ENCODE measurements at regions not wholly inside any gene's neighbourhood (a gene's known extent, or its start where the extent isn't known, plus 50 kb on each side); places are given as distances from the start of the nearest gene placed in this dataset.
A peak's percentile ranks its signal among the peaks of the same experiment; 100 is the strongest.

DNA sequence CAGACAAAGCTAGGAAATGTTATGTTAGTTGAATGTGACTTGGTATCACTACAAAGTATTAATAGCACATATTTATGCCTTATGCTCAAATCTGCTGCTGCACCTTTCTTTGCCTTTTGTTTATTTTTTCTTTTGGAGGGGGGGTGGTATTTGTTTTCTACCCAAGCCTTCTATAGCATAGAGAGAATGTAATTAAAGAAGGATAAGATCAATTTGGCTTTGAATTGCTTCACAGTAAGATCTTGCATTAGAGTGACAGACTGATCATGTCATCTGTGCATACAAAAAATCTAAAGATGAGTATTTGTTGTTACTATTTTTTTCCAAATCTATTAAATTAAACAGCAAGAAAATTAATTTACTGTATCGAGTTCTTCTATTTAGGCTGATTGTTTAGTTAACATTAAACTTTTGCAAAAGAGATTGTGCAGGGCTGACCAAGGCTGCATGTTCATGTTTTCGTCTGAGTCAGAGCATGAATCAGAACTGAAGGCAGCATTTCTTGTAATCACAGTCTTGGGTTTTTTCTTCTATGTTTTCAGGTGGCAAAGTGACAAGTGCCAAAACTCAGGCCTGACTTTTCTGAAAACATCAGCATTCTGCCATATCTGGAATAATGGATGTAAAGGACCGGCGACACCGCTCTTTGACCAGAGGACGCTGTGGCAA, 1007.1 kb upstream of the WWC1 start:
- H2AFZ ChIP-seq: no peak overlapping the region
- H3K4me2 ChIP-seq (ENCODE audit: unreplicated experiment): no peak overlapping the region
- no peak overlapping the region for H3K4me3 ChIP-seq
- no peaks in the 10 kb centered on the region for H3K9me2 ChIP-seq (ENCODE audit: insufficient read depth)
- H3K4me1 ChIP-seq (ENCODE audit: insufficient read depth): no peaks in the 10 kb centered on the region
- H3K27me3 ChIP-seq (replicated peaks; ENCODE audit: insufficient read depth): 0 out of 2 replicates have a peak, but pooled peaks cover 9% of the 10 kb centered on the region
- no peaks in the 10 kb centered on the region for H4K20me1 ChIP-seq (ENCODE audit: insufficient read depth)
- no peak for TF ChIP-seq EZH2phosphoT487 (IDR thresholded peaks at IDR 0.05; ENCODE audit: insufficient read depth, low read depth)
- no peak for TF ChIP-seq EZH2 (IDR thresholded peaks at IDR 0.05; ENCODE audit: insufficient read depth, poor library complexity, severe bottlenecking)
- no peaks in the 10 kb centered on the region for H3K36me3 ChIP-seq (ENCODE audit: low read depth)
- 74% methylated on average over 6 of the region's 6 CpGs for WGBS, 2 experiments (ENCODE audit: low coverage in 1 of 2, low lambda C conversion rate in 2 of 2, missing lambda C conversion rate in 2 of 2)
- no peaks in the 10 kb centered on the region for H3K79me2 ChIP-seq (ENCODE audit: insufficient read depth)
- H3K9me3 ChIP-seq (ENCODE audit: low read depth): no peaks in the 10 kb centered on the region
- H3K9ac ChIP-seq: no peak overlapping the region
- no peak overlapping the region for H3K27ac ChIP-seq
- in situ Hi-C loops (cut with MboI): no loop called here
- no peaks in the 10 kb centered on the region for H3F3A ChIP-seq (ENCODE audit: insufficient read depth)
- DNase-seq: peak; percentile 38

DNA sequence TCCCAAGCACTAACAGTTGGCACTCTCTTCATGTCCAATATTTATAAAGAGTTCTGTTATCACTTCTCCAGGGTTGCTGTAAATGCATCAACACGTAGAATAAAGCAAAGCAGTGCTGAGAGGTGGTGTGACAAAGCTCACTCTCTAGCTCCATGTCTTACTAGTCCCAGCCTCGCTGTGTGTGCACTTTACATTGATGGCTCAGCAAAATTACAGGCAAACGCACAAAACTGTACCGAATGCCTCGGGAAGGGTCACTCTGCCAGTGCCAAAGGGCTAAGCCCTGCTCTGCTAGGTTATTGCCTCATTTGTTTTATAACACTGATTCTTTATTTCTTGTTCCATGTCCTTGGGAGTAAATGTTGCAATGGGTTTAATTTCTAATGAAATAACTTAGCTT, 1005.9 kb upstream of the WWC1 start:
- H3K4me3 ChIP-seq: no peak overlapping the region
- H2AFZ ChIP-seq: no peak overlapping the region
- no peaks in the 10 kb centered on the region for H3K79me2 ChIP-seq (ENCODE audit: insufficient read depth)
- no peak overlapping the region for H3K9ac ChIP-seq
- 0 out of 2 replicates have a peak, but pooled peaks cover 15% of the 10 kb centered on the region for H3K27me3 ChIP-seq (replicated peaks; ENCODE audit: insufficient read depth)
- no peaks in the 10 kb centered on the region for H3F3A ChIP-seq (ENCODE audit: insufficient read depth)
- no peaks in the 10 kb centered on the region for H3K9me3 ChIP-seq (ENCODE audit: low read depth)
- no peaks in the 10 kb centered on the region for H3K36me3 ChIP-seq (ENCODE audit: low read depth)
- TF ChIP-seq EZH2phosphoT487 (IDR thresholded peaks at IDR 0.05; ENCODE audit: insufficient read depth, low read depth) (no peak), EZH2 (IDR thresholded peaks at IDR 0.05; ENCODE audit: insufficient read depth, poor library complexity, severe bottlenecking) (no peak)
- WGBS, 2 experiments (ENCODE audit: low coverage in 1 of 2, low lambda C conversion rate in 2 of 2, missing lambda C conversion rate in 2 of 2): 38 to 39% methylated on average over 5 of the region's 5 CpGs
- no peak overlapping the region for H3K4me2 ChIP-seq (ENCODE audit: unreplicated experiment)
- no peak for DNase-seq
- no peaks in the 10 kb centered on the region for H3K9me2 ChIP-seq (ENCODE audit: insufficient read depth)
- in situ Hi-C loops (cut with MboI): no loop called here
- no peaks in the 10 kb centered on the region for H4K20me1 ChIP-seq (ENCODE audit: insufficient read depth)
- no peaks in the 10 kb centered on the region for H3K4me1 ChIP-seq (ENCODE audit: insufficient read depth)
- no peak overlapping the region for H3K27ac ChIP-seq

DNA sequence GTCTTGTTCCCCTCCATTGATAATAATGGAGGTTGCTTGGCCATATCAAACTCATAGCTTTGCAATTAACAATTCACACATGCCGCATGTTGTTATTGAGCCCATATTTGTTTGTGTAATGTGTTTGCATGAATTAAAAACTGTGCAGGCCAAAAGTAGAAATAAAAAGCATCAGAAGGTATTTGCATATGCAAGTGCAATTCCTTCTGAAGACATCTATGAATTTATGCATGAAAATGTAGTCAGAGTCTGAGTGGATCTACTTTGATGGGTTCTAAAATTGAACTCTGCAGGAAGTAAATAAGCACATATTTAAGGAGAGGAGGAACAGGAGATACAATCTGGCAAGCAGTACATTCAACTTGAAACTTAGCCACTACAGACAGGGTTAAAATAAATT, 1004.6 kb upstream of the WWC1 start:
- Histone ChIP-seq H3K9me3 (ENCODE audit: low read depth) (no peaks in the 10 kb centered on the region), H3K4me2 (ENCODE audit: unreplicated experiment) (no peak overlapping the region), H3K79me2 (ENCODE audit: insufficient read depth) (no peaks in the 10 kb centered on the region), H4K20me1 (ENCODE audit: insufficient read depth) (no peaks in the 10 kb centered on the region), H2AFZ (no peak overlapping the region), H3K4me3 (no peak overlapping the region), H3K27me3 (replicated peaks; ENCODE audit: insufficient read depth) (peaks cover 28% of the 10 kb centered on the region; the same call in 1 of the 2 replicates), H3K36me3 (ENCODE audit: low read depth) (no peaks in the 10 kb centered on the region), H3K9me2 (ENCODE audit: insufficient read depth) (no peaks in the 10 kb centered on the region), H3K9ac (no peak overlapping the region), H3K4me1 (ENCODE audit: insufficient read depth) (no peaks in the 10 kb centered on the region), H3K27ac (no peak overlapping the region), H3F3A (ENCODE audit: insufficient read depth) (no peaks in the 10 kb centered on the region)
- no peak for DNase-seq
- WGBS, 2 experiments (ENCODE audit: low coverage in 1 of 2, low lambda C conversion rate in 2 of 2, missing lambda C conversion rate in 2 of 2): 74 to 83% methylated on average over 1 of the region's 1 CpG
- TF ChIP-seq EZH2 (IDR thresholded peaks at IDR 0.05; ENCODE audit: insufficient read depth, poor library complexity, severe bottlenecking) (no peak), EZH2phosphoT487 (IDR thresholded peaks at IDR 0.05; ENCODE audit: insufficient read depth, low read depth) (no peak)
- in situ Hi-C loops (cut with MboI): no loop called here

DNA sequence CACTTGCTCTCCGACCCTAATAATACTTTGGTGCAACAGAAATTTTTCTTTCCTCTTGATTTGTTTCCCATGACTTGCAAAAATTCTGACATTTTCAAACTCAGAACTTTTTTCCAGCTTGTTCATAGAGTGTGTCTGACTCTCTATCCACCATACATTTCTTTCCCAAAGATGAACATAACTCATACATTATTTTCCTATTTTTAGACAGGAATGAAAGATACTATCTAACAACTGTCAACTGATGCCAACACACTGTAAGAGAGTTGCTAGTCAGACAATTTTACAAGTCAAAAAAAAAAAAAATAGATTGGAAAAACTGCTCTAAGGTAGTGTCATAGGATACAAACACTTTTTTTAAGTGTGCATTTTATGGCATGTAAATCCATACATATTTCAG, 1001.0 kb upstream of the WWC1 start:
- Histone ChIP-seq H3F3A (ENCODE audit: insufficient read depth) (peaks cover 14% of the 10 kb centered on the region), H2AFZ (no peak overlapping the region), H3K9me2 (ENCODE audit: insufficient read depth) (no peaks in the 10 kb centered on the region), H4K20me1 (ENCODE audit: insufficient read depth) (no peaks in the 10 kb centered on the region), H3K4me2 (ENCODE audit: unreplicated experiment) (no peak overlapping the region), H3K27me3 (replicated peaks; ENCODE audit: insufficient read depth) (peaks cover 39% of the 10 kb centered on the region), H3K9ac (no peak overlapping the region), H3K4me1 (ENCODE audit: insufficient read depth) (peaks cover 9% of the 10 kb centered on the region), H3K36me3 (ENCODE audit: low read depth) (no peaks in the 10 kb centered on the region), H3K4me3 (no peak overlapping the region), H3K79me2 (ENCODE audit: insufficient read depth) (no peaks in the 10 kb centered on the region), H3K27ac (no peak overlapping the region), H3K9me3 (ENCODE audit: low read depth) (no peaks in the 10 kb centered on the region)
- DNase-seq: no peak
- TF ChIP-seq EZH2 (IDR thresholded peaks at IDR 0.05; ENCODE audit: insufficient read depth, poor library complexity, severe bottlenecking) (no peak), EZH2phosphoT487 (IDR thresholded peaks at IDR 0.05; ENCODE audit: insufficient read depth, low read depth) (no peak)
- in situ Hi-C loops (cut with MboI): no loop called here
- 74 to 87% methylated on average over 1 of the region's 1 CpG for WGBS, 2 experiments (ENCODE audit: low coverage in 1 of 2, low lambda C conversion rate in 2 of 2, missing lambda C conversion rate in 2 of 2)
